GM18517 (cell line): ENCODE measurements at regions not wholly inside any gene's neighbourhood (a gene's known extent, or its start where the extent isn't known, plus 50 kb on each side); places are given as distances from the start of the nearest gene placed in this dataset.

Source experiments
- ATAC-seq: cut with Tn5 transposase; IDR thresholded peaks from one replicate; pipeline ENCODE4 v1.9.1; 2021; ENCODE audit warnings: mild to moderate bottlenecking, moderate library complexity; ENCODE audit not compliant: unreplicated experiment

DNA sequence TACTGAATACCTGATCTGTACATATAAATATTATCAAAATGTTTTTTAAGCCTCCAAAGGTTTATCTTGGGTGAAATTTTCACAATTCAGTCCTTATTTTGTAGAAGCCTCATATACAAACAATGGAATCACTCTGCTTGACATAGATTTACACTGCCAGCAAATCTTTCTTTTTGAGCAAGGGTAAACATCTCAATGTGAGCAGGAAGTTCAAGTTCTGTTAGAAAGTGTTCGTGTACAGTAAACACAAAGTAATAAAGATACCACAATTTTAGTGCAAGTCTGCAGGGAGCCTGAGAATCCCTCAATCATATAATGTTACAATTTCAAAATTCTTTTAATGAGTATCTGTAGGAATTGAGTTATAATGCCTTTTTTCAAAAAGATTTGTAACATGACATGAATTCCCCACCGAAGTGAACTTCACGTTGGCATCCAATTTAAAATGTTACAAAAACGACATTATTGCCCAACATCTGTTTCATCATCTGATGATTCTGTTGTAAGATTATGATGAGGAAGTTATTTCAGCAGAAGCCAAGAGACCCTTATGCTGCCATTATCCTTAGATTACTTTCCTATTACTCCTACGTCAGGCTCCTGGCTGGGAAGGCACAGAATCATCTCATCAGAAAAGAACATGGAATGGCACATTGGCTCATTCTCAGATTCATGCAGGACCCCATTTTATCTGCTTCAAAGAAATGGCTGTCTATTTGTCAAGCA, 283.9 kb upstream of the ACVR2A start:
- no peak for ATAC-seq

DNA sequence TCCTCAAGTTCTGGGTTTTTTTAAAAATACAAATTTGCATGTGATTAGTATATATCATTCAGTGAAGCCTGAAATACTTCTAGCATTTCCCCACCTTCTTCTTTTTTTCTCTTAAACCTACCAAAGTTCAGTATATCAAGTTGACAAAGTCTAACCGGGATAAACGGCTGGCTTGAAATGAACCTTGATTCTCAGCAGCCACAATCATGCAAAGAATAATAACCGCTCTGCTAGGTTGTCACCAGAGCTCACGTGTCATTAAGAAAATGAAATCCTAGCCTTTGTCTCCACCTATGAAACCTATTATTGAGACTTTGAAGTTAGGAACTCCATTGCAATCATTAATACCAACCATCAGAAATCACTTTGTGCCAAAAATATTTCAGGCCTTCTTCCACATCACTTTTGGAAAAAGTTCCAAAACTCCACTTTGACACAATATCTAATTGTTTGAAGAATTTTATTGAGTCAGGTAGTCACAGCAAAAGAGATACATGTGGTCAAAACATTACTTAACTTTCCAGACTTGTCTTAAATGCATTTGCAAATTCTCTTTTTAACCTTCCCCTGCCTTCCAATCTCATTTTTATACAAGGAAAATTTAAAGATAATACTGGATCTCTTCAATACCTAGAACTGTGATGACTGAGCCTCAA, 285.6 kb upstream of the ACVR2A start:
- ATAC-seq, result no peak

DNA sequence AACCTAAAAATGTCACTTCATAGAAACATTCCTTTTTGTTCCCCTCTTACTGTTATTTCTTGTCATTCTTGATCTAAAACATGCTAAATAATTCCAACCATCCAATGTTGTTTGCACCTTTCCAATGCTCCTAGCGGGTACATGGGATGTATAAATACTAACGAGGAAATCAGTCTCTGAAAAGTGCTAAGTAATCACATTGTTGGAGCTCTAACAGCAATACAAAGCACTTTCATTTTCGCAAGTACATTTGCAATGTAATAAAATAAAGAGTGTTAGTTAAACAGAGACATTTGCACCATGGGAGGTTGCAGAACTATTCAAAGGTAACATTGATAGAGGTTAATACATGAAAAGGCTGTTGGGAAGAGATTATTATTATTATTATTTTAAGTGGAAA, 286.2 kb upstream of the ACVR2A start:
- no peak for ATAC-seq

DNA sequence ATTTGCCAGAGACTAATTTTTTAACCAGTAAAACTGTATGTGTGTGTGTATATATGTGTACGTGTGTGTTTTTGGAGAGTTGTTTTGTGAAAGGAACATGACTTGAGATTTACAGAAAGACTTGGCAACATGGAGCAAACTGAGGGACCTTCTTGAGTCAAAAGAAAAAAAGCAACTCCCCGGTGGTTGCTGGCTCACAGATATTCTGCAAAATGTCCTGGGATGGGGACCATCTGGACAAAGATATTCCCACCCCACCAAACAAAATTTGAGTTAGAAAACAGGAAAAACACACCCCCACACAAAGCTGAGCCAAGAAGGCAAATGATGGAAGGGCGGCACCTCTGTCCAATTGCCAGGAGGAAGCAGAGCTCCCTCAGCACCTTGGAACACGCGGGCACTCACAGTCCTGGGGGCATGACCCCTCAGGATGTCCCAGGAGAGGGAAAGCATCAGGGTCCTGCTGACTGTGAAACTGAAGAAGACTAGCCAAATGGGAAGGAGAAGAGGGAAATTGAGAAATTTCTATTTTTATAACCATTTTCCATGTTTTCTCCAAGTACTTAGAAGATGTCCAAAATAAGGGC, 290.2 kb upstream of the ACVR2A start:
- no peak for ATAC-seq

DNA sequence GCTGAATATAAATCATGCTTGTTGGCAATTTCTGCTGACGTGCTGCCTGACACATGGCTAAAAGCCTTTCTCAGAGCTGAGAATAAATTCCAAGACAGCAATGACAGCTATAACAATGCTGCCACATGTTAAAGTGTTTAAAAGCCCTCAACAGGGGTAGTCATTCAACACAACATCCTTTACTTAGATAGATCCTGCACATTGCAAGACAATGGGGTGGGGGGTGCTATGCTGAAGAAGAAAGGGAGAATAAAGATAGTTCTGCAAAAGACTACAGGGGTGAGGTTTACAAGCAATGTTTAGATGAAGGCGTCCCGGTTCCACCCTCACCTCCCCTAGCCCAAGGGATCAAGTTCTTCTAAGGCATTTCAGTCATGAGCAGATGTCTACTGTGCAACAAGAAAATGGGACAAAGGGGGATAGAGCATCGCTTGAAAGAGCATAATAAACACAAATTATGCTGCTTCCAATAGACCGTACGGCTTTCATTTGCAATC, 291.0 kb upstream of the ACVR2A start:
- no peak for ATAC-seq

DNA sequence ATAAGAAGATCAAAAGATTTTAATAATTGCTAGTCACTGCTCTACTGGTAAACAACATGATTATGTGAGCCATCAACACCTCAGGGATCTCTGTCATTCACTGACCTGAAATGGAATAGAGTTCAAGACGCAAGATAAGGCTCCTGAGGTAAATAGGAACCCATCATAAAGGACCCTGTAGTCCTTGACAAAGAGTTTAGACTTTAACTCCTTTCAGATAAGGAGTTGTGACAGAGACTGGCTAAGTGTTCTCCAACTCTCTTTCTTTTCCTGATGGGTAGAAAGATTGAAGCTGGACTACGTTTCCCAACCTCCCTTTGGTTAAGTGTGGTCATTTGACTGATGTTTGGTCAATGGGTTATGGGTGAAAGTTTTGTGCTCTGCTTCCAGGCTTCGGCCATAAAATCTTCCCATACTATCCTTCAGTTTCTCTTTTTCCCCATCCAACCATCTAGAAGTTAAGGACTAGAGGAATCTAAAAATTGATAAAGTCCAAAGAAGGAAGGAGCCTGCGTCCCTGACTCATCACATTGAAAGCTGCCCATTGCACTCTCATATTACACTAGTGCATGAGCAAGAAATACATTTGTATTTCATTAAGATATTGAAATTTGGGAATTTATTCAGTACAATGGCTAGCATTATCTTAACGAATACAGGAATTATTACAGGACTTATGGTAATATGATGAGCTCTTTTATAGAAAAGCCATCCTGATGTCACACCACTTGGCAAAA, 293.7 kb upstream of the ACVR2A start:
- no peak for ATAC-seq

DNA sequence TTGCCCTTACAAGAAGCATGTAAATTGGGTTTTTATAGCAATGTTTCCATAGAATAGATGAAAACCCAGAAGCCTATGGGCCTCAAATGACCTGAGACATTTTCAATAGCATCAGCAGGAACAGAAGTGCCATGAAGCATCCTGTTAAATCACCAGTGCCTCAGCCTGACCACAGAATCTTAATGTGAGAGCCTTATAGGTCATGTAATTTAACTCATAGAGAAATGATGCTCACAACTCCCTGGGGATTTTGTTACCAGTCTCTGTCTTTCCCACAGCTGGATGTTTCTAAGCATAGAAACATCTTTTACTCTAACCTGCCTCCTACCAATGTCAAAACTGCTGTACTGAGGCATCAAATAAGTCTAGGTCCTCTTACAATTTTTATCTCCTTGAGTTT, 295.8 kb upstream of the ACVR2A start:
- no peak for ATAC-seq

DNA sequence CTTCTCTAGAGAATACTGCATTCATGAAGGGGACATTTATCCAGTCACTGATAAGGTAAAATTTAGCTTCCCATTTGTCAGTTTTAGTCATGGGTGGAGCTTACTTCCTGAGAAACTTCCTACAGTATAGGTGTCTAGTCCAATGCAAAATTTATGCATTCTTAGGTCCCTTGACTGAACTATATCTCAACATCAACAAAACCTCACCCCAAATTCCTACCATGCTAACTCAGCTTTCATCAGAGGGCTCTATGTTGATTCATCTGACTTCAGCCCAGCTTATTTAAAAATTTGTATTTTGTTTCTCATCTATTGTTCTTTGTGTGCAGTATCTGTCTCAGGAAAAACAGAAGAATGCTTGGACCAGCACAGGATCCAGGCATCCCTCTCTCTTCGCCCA, 296.4 kb upstream of the ACVR2A start:
- ATAC-seq, result no peak

DNA sequence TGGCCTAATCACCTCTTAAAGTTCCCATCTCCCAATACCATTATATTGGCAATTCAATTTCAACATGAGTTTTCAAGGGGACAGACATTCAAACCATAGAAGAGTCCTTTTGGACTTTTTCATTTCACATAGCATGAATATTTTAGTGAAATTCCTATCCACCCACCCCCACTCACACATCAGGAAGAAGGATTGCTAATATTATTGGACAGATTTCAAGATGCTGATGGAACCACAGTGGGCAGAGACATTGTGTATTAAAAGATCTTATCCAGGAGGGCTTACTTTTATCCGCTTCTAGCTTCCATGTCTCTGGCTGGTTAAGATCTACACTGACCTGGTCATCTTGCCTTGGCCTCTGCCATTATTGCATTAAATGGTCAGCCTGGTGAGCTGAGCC, 297.4 kb upstream of the ACVR2A start:
- ATAC-seq, result no peak

DNA sequence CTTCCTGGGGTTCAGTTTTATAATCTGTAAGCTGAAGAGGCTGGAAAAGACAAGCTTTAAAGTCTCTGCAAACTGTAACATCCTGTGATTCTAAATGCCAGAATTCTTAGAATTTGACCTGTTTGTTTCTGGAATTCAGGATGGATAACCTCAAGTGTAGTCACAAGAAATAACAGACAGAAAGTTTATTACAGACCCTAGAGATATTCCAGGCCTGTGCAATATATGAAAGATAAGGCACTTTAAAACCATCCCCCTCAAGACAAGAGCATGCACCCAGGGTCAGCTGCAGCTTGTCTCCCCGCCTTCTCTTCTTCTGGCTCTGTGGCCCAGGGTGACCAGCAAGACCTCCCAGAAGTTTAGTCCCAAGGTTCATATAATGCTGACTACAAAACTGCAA, 298.7 kb upstream of the ACVR2A start:
- no peak for ATAC-seq

DNA sequence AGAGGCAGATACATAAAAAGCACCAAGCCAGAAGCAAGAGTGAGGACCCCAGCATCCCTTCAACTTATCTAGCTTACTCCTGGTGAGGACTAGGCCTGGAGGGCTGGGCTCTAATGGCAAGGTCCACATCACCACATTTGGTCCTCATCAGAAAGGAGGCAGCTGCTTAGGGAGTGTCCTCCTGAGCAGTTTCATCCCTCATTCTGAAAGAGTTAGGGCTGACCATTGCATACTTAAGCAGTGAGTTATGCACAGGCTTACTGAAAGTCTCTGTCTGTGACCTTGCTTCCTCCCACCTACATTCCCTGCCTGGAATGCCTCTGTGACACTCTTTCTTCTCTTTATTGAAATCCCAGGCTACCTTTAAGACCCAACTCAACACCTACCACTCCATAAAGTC, 301.8 kb upstream of the ACVR2A start:
- ATAC-seq, result no peak

DNA sequence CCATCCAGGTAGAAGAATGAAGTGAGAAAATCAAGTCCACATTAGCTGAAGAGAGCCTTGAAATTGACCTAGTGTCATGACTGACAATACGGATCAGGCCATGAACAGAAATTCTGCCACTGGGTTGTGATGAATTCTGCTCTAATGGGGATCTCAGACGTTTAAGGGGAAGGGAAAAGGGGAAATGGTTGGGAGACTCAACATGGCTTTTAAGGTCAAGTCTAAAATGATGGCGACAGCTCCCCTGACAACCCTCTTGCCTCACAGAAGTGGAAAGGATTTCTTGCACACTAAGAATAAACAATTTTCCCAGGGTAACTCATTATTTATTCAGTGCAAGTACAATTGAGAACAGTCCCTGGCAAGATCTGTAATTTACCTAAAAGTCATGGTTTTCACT, 302.5 kb upstream of the ACVR2A start:
- ATAC-seq, result no peak

DNA sequence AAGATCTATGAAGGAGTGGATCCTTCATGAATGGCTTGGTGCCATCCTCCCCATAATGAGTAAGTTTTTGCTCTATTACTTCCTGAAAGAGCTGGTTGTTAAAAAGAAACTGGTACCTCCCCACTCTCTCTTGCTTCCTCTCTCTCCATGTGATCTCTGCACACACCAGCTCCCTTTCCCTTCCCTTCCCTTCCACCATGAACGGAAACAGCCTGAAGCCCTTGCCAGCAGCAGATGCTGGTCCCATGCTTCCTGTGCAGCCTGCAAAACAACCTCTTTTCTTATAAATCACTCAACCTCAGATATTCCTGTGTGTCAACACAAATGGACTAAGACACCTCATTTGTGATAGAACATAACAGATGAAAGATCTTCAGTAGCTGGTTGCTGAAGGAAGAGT, 303.5 kb upstream of the ACVR2A start:
- ATAC-seq, result no peak

DNA sequence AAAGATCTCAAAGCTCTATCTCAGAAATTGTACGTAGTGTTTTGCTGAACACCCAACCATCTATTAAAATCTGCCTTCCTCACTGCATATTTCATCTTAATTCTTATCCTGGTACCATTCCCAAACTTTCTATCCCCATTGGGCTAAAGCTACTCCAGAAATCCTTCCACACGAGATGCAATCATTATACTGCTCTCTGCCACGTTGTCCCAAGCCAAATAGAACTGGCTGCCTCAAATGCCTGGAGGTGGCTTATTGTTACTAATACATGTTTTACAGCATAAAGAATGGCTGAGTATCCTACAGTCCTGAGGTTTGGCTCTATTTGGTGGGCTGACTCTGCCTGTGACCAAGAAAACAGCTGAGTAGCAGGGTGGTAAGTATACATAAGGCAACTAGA, 306.0 kb upstream of the ACVR2A start:
- ATAC-seq, result no peak

DNA sequence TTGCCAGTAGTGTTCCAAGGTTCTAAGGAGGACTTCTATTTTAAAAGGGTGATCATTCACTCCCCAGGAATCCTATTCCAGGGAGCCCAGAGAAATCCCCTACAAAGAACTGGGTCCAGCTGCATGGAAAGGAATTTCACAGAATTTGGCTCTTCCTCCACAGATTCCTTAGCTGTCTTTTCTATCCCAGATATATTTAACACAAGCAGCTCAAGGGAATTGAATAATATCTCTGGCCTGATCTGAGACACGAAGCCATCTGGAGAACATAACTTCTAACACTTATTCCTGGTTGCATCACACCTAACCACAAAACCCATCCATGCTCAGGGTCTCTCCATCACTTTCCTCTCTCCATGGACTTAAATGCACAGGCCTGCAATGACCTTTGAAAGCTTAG, 306.7 kb upstream of the ACVR2A start:
- ATAC-seq, result no peak

DNA sequence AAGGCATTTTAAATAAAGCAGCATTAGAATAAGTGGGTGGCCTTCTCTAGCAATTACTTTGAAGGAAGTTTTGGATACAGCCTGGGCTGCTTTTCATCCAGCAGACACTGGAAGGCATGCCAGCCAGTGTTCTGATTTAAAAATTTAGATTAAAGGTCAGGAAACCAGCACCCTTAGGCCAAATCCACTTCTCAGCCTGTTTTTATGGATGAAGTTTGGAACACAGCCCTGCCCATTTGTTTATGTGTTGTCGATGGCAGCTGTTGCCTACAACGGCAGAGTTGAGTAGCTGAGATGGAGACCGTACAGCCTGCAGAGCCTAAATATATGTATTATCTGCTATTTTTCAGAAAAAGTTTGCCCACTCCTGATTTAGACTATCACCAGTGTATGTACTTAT, 313.6 kb upstream of the ACVR2A start:
- no peak for ATAC-seq

DNA sequence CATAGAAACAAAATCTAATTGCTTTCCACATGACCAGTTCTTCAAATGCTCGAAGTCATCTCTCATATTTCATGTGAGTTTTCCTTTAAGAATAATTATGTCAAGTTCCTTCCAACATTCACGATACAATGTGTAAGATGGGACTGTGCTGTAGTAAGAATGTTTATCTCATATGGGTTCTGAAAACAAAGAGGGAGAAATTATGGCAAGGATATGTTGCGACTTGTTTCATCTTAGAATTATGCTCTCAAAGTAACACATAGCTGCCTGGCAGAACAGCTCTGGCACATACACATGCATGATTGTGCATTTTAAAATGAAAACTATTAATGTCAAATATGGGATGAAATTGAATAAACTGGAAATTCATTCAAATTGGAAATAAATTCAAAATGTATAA, 314.8 kb upstream of the ACVR2A start:
- no peak for ATAC-seq

DNA sequence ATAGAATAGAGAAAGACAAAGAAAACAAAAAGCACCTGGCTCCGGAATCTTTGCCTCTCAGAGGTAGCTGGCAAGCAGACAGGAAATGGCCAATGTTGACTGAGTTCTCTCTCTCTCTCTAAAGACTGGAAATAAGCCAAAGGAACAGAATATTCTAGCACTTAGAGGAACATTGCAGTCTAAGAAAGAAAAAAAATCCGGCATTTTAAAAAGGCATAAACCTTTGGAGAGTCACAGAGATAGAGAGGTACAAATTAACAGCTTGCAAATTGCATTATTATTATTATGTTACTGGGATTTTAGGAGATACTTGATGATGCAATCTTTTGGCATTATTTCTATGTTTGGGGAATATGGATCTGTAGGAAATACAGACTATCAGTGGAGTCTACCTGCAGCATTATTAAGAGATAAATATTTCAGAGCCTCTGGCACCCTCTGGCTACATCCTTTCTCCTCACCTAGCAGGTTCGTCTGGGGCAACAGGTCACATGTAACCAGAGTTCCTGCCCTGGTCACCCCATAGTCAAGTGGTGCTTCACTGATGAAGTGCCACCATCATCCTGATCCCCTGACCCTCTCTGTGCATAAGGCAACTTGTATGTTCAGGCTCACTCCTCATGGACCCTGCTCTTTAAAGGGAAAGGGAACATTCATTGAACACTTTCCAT, 318.9 kb upstream of the ACVR2A start:
- ATAC-seq, result no peak

DNA sequence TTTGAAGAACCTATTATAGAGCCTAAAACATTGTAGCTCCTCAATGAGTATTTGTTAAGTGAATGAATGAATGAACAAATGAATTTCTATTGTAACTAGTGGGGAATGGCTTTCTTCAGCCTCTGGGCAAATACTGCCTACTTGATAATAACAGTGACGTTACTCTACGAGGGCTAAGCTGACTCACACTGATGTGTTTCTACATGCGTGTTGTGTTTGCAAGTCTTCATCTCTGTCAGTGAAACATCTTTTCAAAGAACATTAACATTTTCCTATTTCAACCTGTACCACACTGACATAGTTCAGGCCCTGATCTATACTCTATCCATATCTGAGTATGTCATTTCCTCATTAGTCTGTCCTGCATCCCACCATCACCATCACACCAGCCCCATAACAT, 319.9 kb upstream of the ACVR2A start:
- no peak for ATAC-seq

DNA sequence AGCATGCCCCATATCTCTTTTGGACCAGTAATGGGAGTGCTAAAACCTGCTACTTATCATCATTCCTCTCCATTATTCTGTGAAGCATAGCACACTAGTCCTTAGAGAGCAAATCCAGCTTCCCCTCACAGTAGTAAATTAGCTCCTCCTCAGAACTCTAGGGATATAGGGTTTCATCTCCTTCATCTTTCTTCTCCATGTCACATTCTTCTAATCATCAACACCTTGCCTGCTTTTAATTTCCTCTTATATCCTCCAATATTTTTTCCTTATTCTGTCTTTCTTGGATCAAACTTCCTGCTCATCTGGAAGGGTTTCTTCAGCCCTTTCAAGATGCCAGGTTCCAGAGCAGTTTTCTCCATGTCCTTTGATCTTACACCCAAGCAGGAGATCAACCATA, 321.4 kb upstream of the ACVR2A start:
- no peak for ATAC-seq

DNA sequence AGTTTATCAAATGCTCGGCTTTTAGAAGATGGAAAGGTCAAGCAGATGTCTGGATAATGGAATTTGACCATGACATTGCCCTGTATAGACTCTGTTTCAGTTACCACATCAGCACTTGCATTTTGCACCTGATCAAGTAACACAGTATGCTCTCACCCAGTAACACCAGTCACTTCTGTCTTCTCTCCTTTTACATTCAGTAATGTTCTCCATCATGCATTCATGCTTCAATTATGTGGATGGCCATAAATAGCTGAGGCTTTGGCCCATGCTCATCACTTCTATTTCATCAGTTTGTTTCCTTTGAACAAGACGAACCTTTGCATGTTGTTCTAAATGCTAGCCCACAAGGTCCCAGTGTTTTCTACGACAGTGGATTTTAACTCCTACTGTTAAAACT, 322.9 kb upstream of the ACVR2A start:
- no peak for ATAC-seq
